Lower leg skin (tissue), 3 donors: ENCODE measurements at regions not wholly inside any gene's neighbourhood (a gene's known extent, or its start where the extent isn't known, plus 50 kb on each side); places are given as distances from the start of the nearest gene placed in this dataset.

Experiments
- POLR2A ChIP-seq, 2 donors: fragments of 450-650 bp; IDR thresholded peaks; one replicate each; pipeline ENCODE4 v1.6.1; 2016 to 2017; ENCODE audit warnings: antibody characterized with exemption in 2 of 2, mild to moderate bottlenecking in 1 of 2, moderate library complexity in 1 of 2
- TF ChIP-seq, protein P1 (sequence below), 3 donors: fragments of 450-650 bp; IDR thresholded peaks; one replicate each; pipeline ENCODE4 v1.5.1; 2016; ENCODE audit warnings: antibody characterized with exemption in 3 of 3, mild to moderate bottlenecking in 3 of 3, moderate library complexity in 2 of 3

DNA sequence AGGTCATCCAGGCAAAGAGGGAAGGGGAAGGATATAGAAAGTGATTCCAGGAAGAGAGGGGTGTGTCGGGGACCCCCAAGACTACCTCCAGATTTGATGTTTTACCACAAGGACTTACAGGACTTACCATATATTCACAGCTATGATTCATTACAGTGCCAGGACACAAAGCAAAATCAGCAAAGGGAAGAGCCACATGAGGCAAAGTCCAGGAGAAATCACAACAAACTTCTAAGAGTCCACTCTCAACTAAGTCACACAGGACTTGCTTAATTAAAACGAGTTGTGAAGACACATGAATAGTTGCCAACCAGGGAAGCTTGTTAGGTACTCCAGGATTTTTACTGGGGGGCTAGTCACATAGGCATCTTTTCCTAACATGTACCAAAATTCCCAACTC lies 217.3 kb downstream of the TTLL7 start:
- TF ChIP-seq POLR2A (IDR thresholded peaks at IDR 0.05), result no peak
- TF ChIP-seq, protein P1, sequence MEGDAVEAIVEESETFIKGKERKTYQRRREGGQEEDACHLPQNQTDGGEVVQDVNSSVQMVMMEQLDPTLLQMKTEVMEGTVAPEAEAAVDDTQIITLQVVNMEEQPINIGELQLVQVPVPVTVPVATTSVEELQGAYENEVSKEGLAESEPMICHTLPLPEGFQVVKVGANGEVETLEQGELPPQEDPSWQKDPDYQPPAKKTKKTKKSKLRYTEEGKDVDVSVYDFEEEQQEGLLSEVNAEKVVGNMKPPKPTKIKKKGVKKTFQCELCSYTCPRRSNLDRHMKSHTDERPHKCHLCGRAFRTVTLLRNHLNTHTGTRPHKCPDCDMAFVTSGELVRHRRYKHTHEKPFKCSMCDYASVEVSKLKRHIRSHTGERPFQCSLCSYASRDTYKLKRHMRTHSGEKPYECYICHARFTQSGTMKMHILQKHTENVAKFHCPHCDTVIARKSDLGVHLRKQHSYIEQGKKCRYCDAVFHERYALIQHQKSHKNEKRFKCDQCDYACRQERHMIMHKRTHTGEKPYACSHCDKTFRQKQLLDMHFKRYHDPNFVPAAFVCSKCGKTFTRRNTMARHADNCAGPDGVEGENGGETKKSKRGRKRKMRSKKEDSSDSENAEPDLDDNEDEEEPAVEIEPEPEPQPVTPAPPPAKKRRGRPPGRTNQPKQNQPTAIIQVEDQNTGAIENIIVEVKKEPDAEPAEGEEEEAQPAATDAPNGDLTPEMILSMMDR (IDR thresholded peaks at IDR 0.05), result no peak
